H9 (cell line): ENCODE measurements at regions not wholly inside any gene's neighbourhood (a gene's known extent, or its start where the extent isn't known, plus 50 kb on each side); places are given as distances from the start of the nearest gene placed in this dataset.

ENCODE experiments used
- DNase-seq: peaks from one replicate; pipeline ENCODE4 v3.0.0-alpha.2; 2017
- H2AFZ ChIP-seq: one replicate; pipeline ENCODE4 v1.6.1; 2013; ENCODE audit warnings: mild to moderate bottlenecking, low read length, control low read depth, moderate library complexity
- H2AK5ac ChIP-seq: 2 replicates; pipeline ENCODE4 v1.6.1; 2013; ENCODE audit warnings: low read length, control low read depth, mixed read lengths; ENCODE audit not compliant: insufficient read length
- H2BK120ac ChIP-seq: one replicate; pipeline ENCODE4 v1.6.1; 2013; ENCODE audit warnings: low read depth, mild to moderate bottlenecking, low read length, control low read depth, inconsistent platforms; ENCODE audit not compliant: poor library complexity, severe bottlenecking
- H2BK12ac ChIP-seq: 2 replicates; pipeline ENCODE4 v1.6.1; 2013; ENCODE audit warnings: low read length, control low read depth, mixed read lengths, low read depth; ENCODE audit not compliant: insufficient read length
- H2BK15ac ChIP-seq: 2 replicates; pipeline ENCODE4 v1.6.1; 2013; ENCODE audit warnings: low read depth, low read length, control low read depth
- H2BK20ac ChIP-seq: one replicate; pipeline ENCODE4 v1.6.1; 2013; ENCODE audit warnings: low read depth, mild to moderate bottlenecking, low read length, control low read depth, inconsistent platforms; ENCODE audit not compliant: poor library complexity, severe bottlenecking
- H2BK5ac ChIP-seq: 2 replicates; pipeline ENCODE4 v1.6.1; 2013; ENCODE audit warnings: low read length, control low read depth, mixed read lengths; ENCODE audit not compliant: insufficient read length
- H3K14ac ChIP-seq: 2 replicates; pipeline ENCODE4 v1.6.1; 2013; ENCODE audit warnings: low read length, control low read depth; ENCODE audit not compliant: insufficient read depth
- H3K18ac ChIP-seq: 2 replicates; pipeline ENCODE4 v1.6.1; 2013; ENCODE audit warnings: low read depth, mild to moderate bottlenecking, mixed read lengths, low read length, control low read depth; ENCODE audit not compliant: insufficient read length
- H3K23ac ChIP-seq: 2 replicates; pipeline ENCODE4 v1.6.1; 2013; ENCODE audit warnings: low read length, control low read depth, mixed read lengths, low read depth; ENCODE audit not compliant: insufficient read length
- H3K23me2 ChIP-seq: 2 replicates; pipeline ENCODE4 v1.6.1; 2013; ENCODE audit warnings: low read depth, mild to moderate bottlenecking, mixed read lengths, low read length, control low read depth; ENCODE audit not compliant: insufficient read length, poor library complexity, severe bottlenecking
- H3K27ac ChIP-seq: 2 replicates; pipeline ENCODE4 v1.5.1; 2013; ENCODE audit warnings: low read length, control low read depth, mixed read lengths, low read depth; ENCODE audit not compliant: insufficient read length
- H3K27me3 ChIP-seq: 2 replicates; pipeline ENCODE4 v1.6.1; 2013; ENCODE audit warnings: low read length, control low read depth, inconsistent platforms; ENCODE audit not compliant: insufficient read depth
- H3K4ac ChIP-seq: 2 replicates; pipeline ENCODE4 v1.6.1; 2013; ENCODE audit warnings: low read depth, mild to moderate bottlenecking, control low read depth, inconsistent platforms, low read length, moderate library complexity
- H3K4me1 ChIP-seq: 2 replicates; pipeline ENCODE4 v1.6.1; 2013; ENCODE audit warnings: low read length, control low read depth, inconsistent platforms; ENCODE audit not compliant: insufficient read depth
- H3K4me2 ChIP-seq: 2 replicates; pipeline ENCODE4 v1.6.1; 2013; ENCODE audit warnings: low read length, control low read depth, mixed read lengths; ENCODE audit not compliant: insufficient read length, insufficient read depth
- H3K56ac ChIP-seq: 2 replicates; pipeline ENCODE4 v1.6.1; 2013; ENCODE audit warnings: low read depth, mild to moderate bottlenecking, mixed read lengths, low read length, control low read depth; ENCODE audit not compliant: insufficient read length
- H3K79me1 ChIP-seq: 2 replicates; pipeline ENCODE4 v1.6.1; 2013; ENCODE audit warnings: low read depth, mild to moderate bottlenecking, moderate library complexity, low read length, control low read depth, inconsistent platforms; ENCODE audit not compliant: insufficient read depth, poor library complexity, severe bottlenecking
- H3K79me2 ChIP-seq: 2 replicates; pipeline ENCODE4 v1.6.1; 2013; ENCODE audit warnings: low read length, control low read depth, inconsistent platforms; ENCODE audit not compliant: insufficient read depth
- H3K9ac ChIP-seq: 2 replicates; pipeline ENCODE4 v1.6.1; 2013; ENCODE audit warnings: low read length, control low read depth, mixed read lengths; ENCODE audit not compliant: insufficient read length; ENCODE audit errors: extremely low read depth
- H3K9me3 ChIP-seq: one replicate; pipeline ENCODE4 v1.6.1; 2013; ENCODE audit warnings: low read depth, low read length, inconsistent platforms; ENCODE audit not compliant: control insufficient read depth
- H3T11ph ChIP-seq: one replicate; pipeline ENCODE4 v1.6.1; 2013; ENCODE audit warnings: mild to moderate bottlenecking, low read length, control low read depth, inconsistent platforms
- H4K20me1 ChIP-seq: one replicate; pipeline ENCODE4 v1.6.1; 2013; ENCODE audit not compliant: control insufficient read depth, insufficient read length, insufficient read depth
- H4K5ac ChIP-seq: 2 replicates; pipeline ENCODE4 v1.6.1; 2013; ENCODE audit warnings: low read depth, mild to moderate bottlenecking, mixed read lengths, low read length, control low read depth; ENCODE audit not compliant: insufficient read length
- H4K8ac ChIP-seq: replicated peaks from 2 replicates; pipeline ENCODE4 v1.6.1; 2013; ENCODE audit warnings: low read length, control low read depth, mixed read lengths, low read depth; ENCODE audit not compliant: insufficient read length
- H4K91ac ChIP-seq: 2 replicates; pipeline ENCODE4 v1.6.1; 2013; ENCODE audit warnings: low read depth, mild to moderate bottlenecking, moderate library complexity, mixed read lengths, low read length, control low read depth; ENCODE audit not compliant: insufficient read length
- H3K27ac Mint-ChIP-seq, 3 experiments: 2 replicates in 2 of 3; 3 replicates in 1 of 3; pipeline ENCODE4 v1.8.0; 2020 to 2021; ENCODE audit warnings: mixed read lengths in 3 of 3, mild to moderate bottlenecking in 1 of 3, moderate library complexity in 1 of 3
- H3K27me3 Mint-ChIP-seq: 2 replicates; pipeline ENCODE4 v1.8.0; 2021; ENCODE audit warnings: low read depth, mild to moderate bottlenecking, moderate library complexity, mixed read lengths
- H3K36me3 Mint-ChIP-seq, 3 experiments: 2 replicates in 2 of 3; 3 replicates in 1 of 3; pipeline ENCODE4 v1.8.0; 2020 to 2021; ENCODE audit warnings: low read depth in 3 of 3, mixed read lengths in 3 of 3; ENCODE audit not compliant: insufficient read depth in 1 of 3
- H3K4me1 Mint-ChIP-seq, 2 experiments: 2 replicates each; pipeline ENCODE4 v1.8.0; 2020; ENCODE audit warnings: mixed read lengths in 2 of 2
- H3K4me3 Mint-ChIP-seq, 2 experiments: 2 replicates in 1 of 2; 3 replicates in 1 of 2; pipeline ENCODE4 v1.8.0; 2020 to 2021; ENCODE audit warnings: mild to moderate bottlenecking in 2 of 2, mixed read lengths in 2 of 2, moderate library complexity in 1 of 2
- H3K9me3 Mint-ChIP-seq, 2 experiments: 2 replicates in 1 of 2; 3 replicates in 1 of 2; pipeline ENCODE4 v1.8.0; 2020; ENCODE audit warnings: mild to moderate bottlenecking in 2 of 2, mixed read lengths in 2 of 2, moderate library complexity in 1 of 2
- WGBS: extraction: QIAGEN DNeasy Blood & Tissue Kit; methylation state at CpG from one replicate; pipeline ENCODE4 v1.1.7; 2013; ENCODE audit warnings: missing lambda C conversion rate, low lambda C conversion rate, mixed read lengths; ENCODE audit not compliant: insufficient read length; ENCODE audit errors: extremely low coverage; 5-methylcytosine and 5-hydroxymethylcytosine counted together
- TF ChIP-seq, protein P1 (sequence below): fragments of 200-600 bp; sonication (generic); conservative IDR thresholded peaks from 3 replicates; pipeline ENCODE4 v1.8.0; 2021; ENCODE audit warnings: antibody characterized with exemption, mild to moderate bottlenecking

- Histone ChIP-seq H3K23me2 (no peaks in the 10 kb centered on the region), H3K9ac (no peak overlapping the region), H3K14ac (no peak overlapping the region), H3K79me2 (no peaks in the 10 kb centered on the region), H2AK5ac (no peak overlapping the region), H3K4me2 (no peak overlapping the region), H2BK120ac (no peak overlapping the region), H3K56ac (no peak overlapping the region), H3K23ac (no peak overlapping the region), H3K4ac (no peak overlapping the region), H4K5ac (no peak overlapping the region), H2AFZ (no peak overlapping the region), H3K9me3 (no peaks in the 10 kb centered on the region), H3K79me1 (no peaks in the 10 kb centered on the region), H3T11ph (no peak overlapping the region), H3K4me1 (no peaks in the 10 kb centered on the region), H2BK15ac (no peak overlapping the region), H2BK5ac (no peak overlapping the region), H3K27ac (no peak overlapping the region), H4K8ac (no peak overlapping the region), H4K20me1 (no peaks in the 10 kb centered on the region), H4K91ac (no peak overlapping the region), H2BK12ac (no peak overlapping the region), H3K27me3 (no peaks in the 10 kb centered on the region), H2BK20ac (no peak overlapping the region), H3K18ac (no peak overlapping the region)
- H3K4me3 Mint-ChIP-seq: no peak overlapping the region
- TF ChIP-seq, protein P1, sequence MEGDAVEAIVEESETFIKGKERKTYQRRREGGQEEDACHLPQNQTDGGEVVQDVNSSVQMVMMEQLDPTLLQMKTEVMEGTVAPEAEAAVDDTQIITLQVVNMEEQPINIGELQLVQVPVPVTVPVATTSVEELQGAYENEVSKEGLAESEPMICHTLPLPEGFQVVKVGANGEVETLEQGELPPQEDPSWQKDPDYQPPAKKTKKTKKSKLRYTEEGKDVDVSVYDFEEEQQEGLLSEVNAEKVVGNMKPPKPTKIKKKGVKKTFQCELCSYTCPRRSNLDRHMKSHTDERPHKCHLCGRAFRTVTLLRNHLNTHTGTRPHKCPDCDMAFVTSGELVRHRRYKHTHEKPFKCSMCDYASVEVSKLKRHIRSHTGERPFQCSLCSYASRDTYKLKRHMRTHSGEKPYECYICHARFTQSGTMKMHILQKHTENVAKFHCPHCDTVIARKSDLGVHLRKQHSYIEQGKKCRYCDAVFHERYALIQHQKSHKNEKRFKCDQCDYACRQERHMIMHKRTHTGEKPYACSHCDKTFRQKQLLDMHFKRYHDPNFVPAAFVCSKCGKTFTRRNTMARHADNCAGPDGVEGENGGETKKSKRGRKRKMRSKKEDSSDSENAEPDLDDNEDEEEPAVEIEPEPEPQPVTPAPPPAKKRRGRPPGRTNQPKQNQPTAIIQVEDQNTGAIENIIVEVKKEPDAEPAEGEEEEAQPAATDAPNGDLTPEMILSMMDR: no peak
- H3K27ac Mint-ChIP-seq: no peak overlapping the region
- H3K4me1 Mint-ChIP-seq: peaks cover 11 to 12% of the 10 kb centered on the region in 2 experiments
- H3K9me3 Mint-ChIP-seq: peaks cover 0 to 3% of the 10 kb centered on the region in 2 experiments; a peak in 2 of 5 replicates
- H3K27me3 Mint-ChIP-seq: no peaks in the 10 kb centered on the region
- no peaks in the 10 kb centered on the region for H3K36me3 Mint-ChIP-seq
- WGBS: no CpG with 5 or more reads among the region's 6 CpGs
- DNase-seq: no peak
These were observed 379.1 kb downstream of the RAPGEF2 start for GRCh38 chr4:159481936-159482335.
